NCI-H2107 treated with DMSO at 0.1 percent for 48 hours (cell line): ENCODE measurements at regions not wholly inside any gene's neighbourhood (a gene's known extent, or its start where the extent isn't known, plus 50 kb on each side); places are given as distances from the start of the nearest gene placed in this dataset.
"Not testable (repeated sequence)": the region's sequence is repeated elsewhere in the genome, so short reads cannot be mapped to it uniquely, and the experiment has no call there.

ENCODE experiments used
- DNase-seq: peaks from one replicate; lab custom pipeline; 2025; ENCODE audit not compliant: unreplicated experiment; lab: John Stamatoyannopoulos, UW

- no peak for DNase-seq
Observed at GRCh38 chr12:19819231-19819630, 379.9 kb downstream of the AEBP2 start.

- no peak for DNase-seq
Observed at GRCh38 chr12:19822476-19822875, 383.2 kb downstream of the AEBP2 start.

- not testable (repeated sequence) for DNase-seq
Observed at GRCh38 chr12:19823326-19823725, 384.0 kb downstream of the AEBP2 start.

- DNase-seq = no peak
Observed at GRCh38 chr12:19826980-19827550, 387.8 kb downstream of the AEBP2 start.

GRCh38 chr12:19829100-19829853 lies 390.0 kb downstream of the AEBP2 start:
- DNase-seq = no peak

- no peak for DNase-seq
Observed at GRCh38 chr12:19830446-19830845, 391.2 kb downstream of the AEBP2 start.

- DNase-seq = no peak
Observed at GRCh38 chr12:19833775-19834501, 394.6 kb downstream of the AEBP2 start.

- DNase-seq = no peak
Observed at GRCh38 chr12:19834592-19834991, 395.3 kb downstream of the AEBP2 start.

- no peak for DNase-seq
Observed at GRCh38 chr12:19836056-19836455, 396.8 kb downstream of the AEBP2 start.

GRCh38 chr12:19836456-19836855 lies 397.2 kb downstream of the AEBP2 start:
- no peak for DNase-seq

- no peak for DNase-seq
Observed at GRCh38 chr12:19837543-19837942, 398.3 kb downstream of the AEBP2 start.

GRCh38 chr12:19841451-19841850 lies 402.2 kb downstream of the AEBP2 start:
- no peak for DNase-seq

- no peak for DNase-seq
Observed at GRCh38 chr12:19842116-19842515, 402.8 kb downstream of the AEBP2 start.

GRCh38 chr12:19844224-19844623 lies 404.9 kb downstream of the AEBP2 start:
- DNase-seq = no peak

- no peak for DNase-seq
Observed at GRCh38 chr12:19846574-19846973, 407.3 kb downstream of the AEBP2 start.

- DNase-seq = no peak
Observed at GRCh38 chr12:19847294-19848059, 408.2 kb downstream of the AEBP2 start.

GRCh38 chr12:19848421-19848820 lies 409.1 kb downstream of the AEBP2 start:
- DNase-seq = no peak

GRCh38 chr12:19849208-19849607 lies 409.9 kb downstream of the AEBP2 start:
- DNase-seq = no peak

- DNase-seq = no peak
Observed at GRCh38 chr12:19850346-19851065, 411.2 kb downstream of the AEBP2 start.

- DNase-seq = no peak
Observed at GRCh38 chr12:19852100-19852855, 413.0 kb downstream of the AEBP2 start.
